WI38 (cell line): ENCODE measurements at regions not wholly inside any gene's neighbourhood (a gene's known extent, or its start where the extent isn't known, plus 50 kb on each side); places are given as distances from the start of the nearest gene placed in this dataset.

Source experiments
- H3K4me3 ChIP-seq: 2 replicates; pipeline ENCODE4 v1.5.1; 2011; ENCODE audit warnings: low read depth, mild to moderate bottlenecking, control low read depth, low read length
- TF ChIP-seq, protein P1 (sequence below): IDR thresholded peaks from 2 replicates; pipeline ENCODE4 v1.5.1; 2012; ENCODE audit warnings: low read depth, mild to moderate bottlenecking, control low read depth, low read length

DNA sequence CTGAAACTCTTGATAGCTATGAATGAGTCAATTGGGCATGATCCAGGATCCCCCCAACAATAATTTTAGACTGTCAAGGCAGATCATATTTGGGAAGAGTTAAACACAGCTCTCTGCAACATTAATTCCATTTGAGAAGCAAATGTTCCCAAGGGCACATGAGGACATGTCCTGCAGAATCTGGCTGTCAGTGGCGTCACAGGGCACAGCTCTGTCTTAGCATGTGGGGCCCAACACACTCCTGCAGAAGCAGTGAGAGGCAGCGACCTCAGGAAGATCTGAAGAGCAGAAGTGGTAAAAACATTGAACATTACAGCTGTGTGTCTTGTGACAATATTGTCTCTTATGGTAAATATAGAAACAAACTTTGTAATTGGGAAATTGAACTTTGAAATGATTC lies 197.1 kb upstream of the PBX1 start:
- TF ChIP-seq, protein P1, sequence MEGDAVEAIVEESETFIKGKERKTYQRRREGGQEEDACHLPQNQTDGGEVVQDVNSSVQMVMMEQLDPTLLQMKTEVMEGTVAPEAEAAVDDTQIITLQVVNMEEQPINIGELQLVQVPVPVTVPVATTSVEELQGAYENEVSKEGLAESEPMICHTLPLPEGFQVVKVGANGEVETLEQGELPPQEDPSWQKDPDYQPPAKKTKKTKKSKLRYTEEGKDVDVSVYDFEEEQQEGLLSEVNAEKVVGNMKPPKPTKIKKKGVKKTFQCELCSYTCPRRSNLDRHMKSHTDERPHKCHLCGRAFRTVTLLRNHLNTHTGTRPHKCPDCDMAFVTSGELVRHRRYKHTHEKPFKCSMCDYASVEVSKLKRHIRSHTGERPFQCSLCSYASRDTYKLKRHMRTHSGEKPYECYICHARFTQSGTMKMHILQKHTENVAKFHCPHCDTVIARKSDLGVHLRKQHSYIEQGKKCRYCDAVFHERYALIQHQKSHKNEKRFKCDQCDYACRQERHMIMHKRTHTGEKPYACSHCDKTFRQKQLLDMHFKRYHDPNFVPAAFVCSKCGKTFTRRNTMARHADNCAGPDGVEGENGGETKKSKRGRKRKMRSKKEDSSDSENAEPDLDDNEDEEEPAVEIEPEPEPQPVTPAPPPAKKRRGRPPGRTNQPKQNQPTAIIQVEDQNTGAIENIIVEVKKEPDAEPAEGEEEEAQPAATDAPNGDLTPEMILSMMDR = no peak
- no peak overlapping the region for H3K4me3 ChIP-seq

DNA sequence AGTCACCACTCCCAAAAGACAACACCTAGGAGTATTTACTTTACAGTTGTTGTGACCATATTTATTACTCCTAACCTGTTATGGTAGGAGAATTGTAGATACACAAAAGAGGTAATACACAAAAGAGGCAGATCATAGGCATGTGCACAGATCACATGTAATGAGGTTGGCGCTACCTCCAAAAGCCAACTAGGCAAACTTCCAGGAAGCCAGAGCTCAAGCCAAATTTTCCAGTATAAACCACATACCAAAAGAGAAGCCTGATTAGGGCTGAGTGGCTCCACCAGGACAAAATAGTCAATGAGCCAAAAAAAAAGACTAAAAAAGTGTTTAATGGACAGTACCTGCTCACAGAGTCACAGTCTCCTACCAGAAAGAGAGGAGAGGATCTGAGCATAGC lies 195.0 kb upstream of the PBX1 start:
- H3K4me3 ChIP-seq = no peak overlapping the region
- TF ChIP-seq, protein P1 = no peak

DNA sequence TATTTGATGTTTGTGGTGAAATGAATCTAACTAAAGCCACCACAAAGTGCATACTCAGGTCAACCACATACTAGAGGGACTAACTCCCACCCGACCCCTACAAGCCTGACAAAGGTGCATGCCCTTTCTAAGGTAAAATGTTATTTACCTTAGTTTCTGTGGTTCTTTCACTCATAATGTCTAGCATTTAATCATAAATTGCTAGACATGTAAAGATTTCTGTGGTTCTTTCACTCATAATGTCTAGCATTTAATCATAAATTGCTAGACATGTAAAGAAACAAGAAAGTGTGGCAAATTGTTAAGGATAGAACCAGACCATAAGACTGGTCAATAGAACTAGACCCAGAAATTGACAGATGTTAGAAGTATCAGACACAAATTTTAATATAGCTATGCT lies 193.0 kb upstream of the PBX1 start:
- TF ChIP-seq, protein P1 = no peak
- no peak overlapping the region for H3K4me3 ChIP-seq

DNA sequence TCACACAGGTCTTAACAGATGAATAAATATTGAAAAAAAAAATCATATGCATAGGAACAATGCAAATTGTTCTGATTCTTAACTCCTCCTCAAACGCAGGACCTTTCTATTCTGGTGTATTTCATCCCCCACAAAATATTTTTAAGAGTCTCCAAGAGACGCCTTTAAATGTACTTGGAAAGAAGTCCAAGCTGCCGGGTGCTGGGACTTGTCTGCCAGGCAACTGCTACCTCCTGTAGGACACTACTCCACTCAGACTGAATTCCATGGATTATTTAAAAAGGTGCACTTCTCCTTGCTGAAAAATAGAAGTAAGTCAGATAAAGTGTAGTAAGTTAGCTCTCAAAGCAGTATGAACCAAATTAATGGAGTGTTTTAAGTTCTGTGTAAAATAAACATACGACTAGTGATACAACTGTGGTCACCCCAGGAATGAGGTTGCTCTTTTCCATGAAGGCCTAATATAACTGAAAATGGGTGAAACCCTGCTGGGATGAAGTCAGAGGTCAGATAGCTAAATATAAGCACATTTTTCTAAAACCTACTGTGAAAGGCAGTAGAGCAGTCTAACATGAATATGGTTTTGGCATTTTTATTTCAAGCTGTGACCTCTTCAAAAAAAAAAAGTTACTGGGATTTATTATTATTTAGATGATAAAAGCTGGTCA lies 189.2 kb upstream of the PBX1 start:
- TF ChIP-seq, protein P1 = no peak
- no peak overlapping the region for H3K4me3 ChIP-seq

DNA sequence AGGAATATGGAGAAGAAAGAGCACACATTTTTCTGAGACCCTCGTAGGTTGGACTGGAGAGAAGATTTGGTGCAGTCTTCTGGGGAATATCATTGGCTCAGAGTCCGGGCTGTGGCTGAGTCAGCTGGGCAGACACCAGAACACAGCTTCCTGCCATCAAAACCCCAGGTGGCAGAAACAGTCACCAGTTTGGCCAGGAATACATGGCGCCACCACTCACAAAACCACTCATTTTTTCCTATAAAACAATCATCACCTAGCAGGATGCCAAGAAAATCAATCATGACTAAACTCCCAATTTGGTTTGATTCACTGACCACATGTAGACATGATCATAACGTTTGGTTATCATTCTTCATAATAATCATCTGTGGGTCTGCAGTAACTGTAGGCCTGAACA lies 178.1 kb upstream of the PBX1 start:
- TF ChIP-seq, protein P1 = no peak
- no peak overlapping the region for H3K4me3 ChIP-seq

DNA sequence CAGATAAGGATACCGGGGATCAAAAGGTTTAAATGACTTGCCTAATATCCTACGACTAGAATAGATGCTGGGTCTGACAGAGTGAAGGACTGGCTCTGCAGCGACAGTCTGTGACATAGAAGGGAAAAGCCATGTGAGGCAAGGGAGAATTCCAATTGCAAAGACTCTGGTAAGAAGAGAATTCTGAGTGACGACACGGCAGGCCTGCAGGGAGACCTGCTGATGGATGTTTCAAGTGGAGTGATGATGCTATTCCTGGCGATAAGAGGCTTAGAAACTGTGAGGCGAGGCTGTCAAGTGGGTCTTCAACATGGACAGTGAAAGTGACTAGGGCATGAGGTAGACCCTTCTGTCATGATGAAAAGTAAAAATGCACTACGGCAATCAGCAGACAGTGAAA lies 176.6 kb upstream of the PBX1 start:
- no peak overlapping the region for H3K4me3 ChIP-seq
- TF ChIP-seq, protein P1 = no peak

DNA sequence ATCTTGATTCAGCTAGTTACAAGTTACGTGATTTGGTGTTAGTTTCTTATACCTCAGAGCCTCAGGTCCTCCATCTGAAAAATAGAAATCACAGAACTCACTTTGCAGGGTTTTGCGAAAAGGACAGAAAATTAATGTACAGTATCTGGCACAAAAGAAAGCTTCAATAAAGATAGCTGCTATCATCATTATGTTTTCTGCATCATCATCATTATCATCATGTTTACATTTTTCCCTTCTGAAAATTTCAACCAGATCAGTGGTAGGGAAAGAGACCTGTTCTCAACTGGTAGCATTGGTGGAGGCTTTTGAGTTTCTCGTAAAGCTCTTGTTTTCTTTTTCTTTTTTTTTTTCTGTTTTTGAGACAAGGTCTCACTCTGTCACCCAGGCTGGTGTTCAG lies 174.7 kb upstream of the PBX1 start:
- TF ChIP-seq, protein P1 = no peak
- no peak overlapping the region for H3K4me3 ChIP-seq
